ENCODE measurements at regions not wholly inside any gene's neighbourhood (a gene's known extent, or its start where the extent isn't known, plus 50 kb on each side); places are given as distances from the start of the nearest gene placed in this dataset.
"Not testable (repeated sequence)": the region's sequence is repeated elsewhere in the genome, so short reads cannot be mapped to it uniquely, and the experiment has no call there.

- H3K4me2 ChIP-seq (ENCODE audit: low read depth, low read length), result no peak overlapping the region
- H3K23ac ChIP-seq (ENCODE audit: low read depth, low read length), result no peak overlapping the region
- no peak overlapping the region for H3K9ac ChIP-seq (ENCODE audit: low read depth, low read length)
- no peak overlapping the region for H2AFZ ChIP-seq (replicated peaks; ENCODE audit: low read length, poor library complexity)
- intact Hi-C loops (cut with micrococcal nuclease), result loop anchor here (5.0 kb wide), 2 partner anchors 47 to 152 kb away; no protein-coding TSS in a partner anchor
- H2AK5ac ChIP-seq (ENCODE audit: low read depth, low read length), result peak overlapping the region; percentile 95
- 0 out of 2 replicates have a peak overlapping the region, but pooled peaks have one; percentile 23 for H4K5ac ChIP-seq (ENCODE audit: low read depth, low read length)
- in situ Hi-C loops (cut with MboI; ENCODE audit: low sequenced_read_pairs), result no loop called here
- H2BK20ac ChIP-seq (ENCODE audit: low read depth, low read length), result peak overlapping the region; percentile 30
- peak overlapping the region; percentile 14 for H2BK5ac ChIP-seq (ENCODE audit: low read depth, low read length, poor library complexity, severe bottlenecking)
- H2BK15ac ChIP-seq (ENCODE audit: low read depth, low read length), result peak overlapping the region; percentile 67
- peak overlapping the region; percentile 1 for H2AK9ac ChIP-seq (replicated peaks; ENCODE audit: low read depth, low read length, poor library complexity)
- H3K27me3 ChIP-seq (ENCODE audit: control insufficient read depth, insufficient read depth, low read length), result no peaks in the 10 kb centered on the region
- peak overlapping the region; percentile 64 for H4K91ac ChIP-seq (ENCODE audit: insufficient read depth, low read depth, low read length)
- TF ChIP-seq MAZ (IDR thresholded peaks at IDR 0.05; ENCODE audit: borderline replicate concordance, low read depth, low read length), result no peak
- no peak for TF ChIP-seq CHD1 (IDR thresholded peaks at IDR 0.05; ENCODE audit: low read depth, low read length)
- TF ChIP-seq MAFK (IDR thresholded peaks at IDR 0.05; ENCODE audit: low read depth, low read length), result peak; percentile 96
- H3K36me3 ChIP-seq (ENCODE audit: control insufficient read depth, insufficient read depth, low read length), result no peaks in the 10 kb centered on the region
- peak overlapping the region; percentile 20 to 66; a peak in 3 of 4 replicates for H4K8ac ChIP-seq (ENCODE audit: low read depth in 2 of 2, low read length in 2 of 2)
- peaks cover 7 to 32% of the 10 kb centered on the region in 2 experiments; a peak in 3 of 4 replicates for H3K79me1 ChIP-seq (ENCODE audit: low read depth in 1 of 2, low read length in 2 of 2)
- dilution Hi-C loops (cut with HindIII; ENCODE audit: low sequenced_read_pairs, unreplicated experiment), result no loop called here
- H3K18ac ChIP-seq (ENCODE audit: low read depth, low read length), result peak overlapping the region; percentile 50
- no peak overlapping the region for H3K4me3 ChIP-seq (ENCODE audit: insufficient read depth, low read depth, low read length)
- H3K9me3 ChIP-seq (ENCODE audit: control insufficient read depth, insufficient read depth, low read length), result no peaks in the 10 kb centered on the region
- H3K9me1 ChIP-seq (ENCODE audit: insufficient read depth, low read length), result peaks cover 40% of the 10 kb centered on the region
- peak overlapping the region; percentile 59 for H3K4ac ChIP-seq (ENCODE audit: low read depth, low read length)
- WGBS, 2 experiments (ENCODE audit: extremely low coverage in 2 of 2, insufficient read length in 1 of 2), result 100% methylated on average over 3 of the region's 4 CpGs; no CpG with 5 or more reads in 1 of the 2 experiments
- no TSS peak for BruUV-seq (replicated peaks)
- H4K20me1 ChIP-seq (ENCODE audit: insufficient read depth, low read length), result no peaks in the 10 kb centered on the region
- DNase-seq, result no peak
- H3K27ac ChIP-seq (ENCODE audit: insufficient read depth, low read length), result peak overlapping the region; percentile 23; the same call in 1 of the 2 replicates
- ChIA-PET POLR2A (ENCODE audit: unreplicated experiment) (no interaction called here), CTCF (no interaction called here)
- H3K14ac ChIP-seq (replicated peaks; ENCODE audit: low read depth, low read length), result peak overlapping the region; percentile 10; the same call in 1 of the 2 replicates
- no peak overlapping the region for H3K56ac ChIP-seq (ENCODE audit: extremely low read depth, insufficient read depth, low read length)
- ATAC-seq (ENCODE audit: low read depth), result no peak
- H3K4me1 ChIP-seq (ENCODE audit: control insufficient read depth, insufficient read depth, low read length), result peaks cover 35% of the 10 kb centered on the region
- peak overlapping the region; percentile 52 for H2BK120ac ChIP-seq (ENCODE audit: low read depth, low read length)
Observed at GRCh38 chr12:116380108-116380507, 102.6 kb upstream of the MED13L start.

DNA sequence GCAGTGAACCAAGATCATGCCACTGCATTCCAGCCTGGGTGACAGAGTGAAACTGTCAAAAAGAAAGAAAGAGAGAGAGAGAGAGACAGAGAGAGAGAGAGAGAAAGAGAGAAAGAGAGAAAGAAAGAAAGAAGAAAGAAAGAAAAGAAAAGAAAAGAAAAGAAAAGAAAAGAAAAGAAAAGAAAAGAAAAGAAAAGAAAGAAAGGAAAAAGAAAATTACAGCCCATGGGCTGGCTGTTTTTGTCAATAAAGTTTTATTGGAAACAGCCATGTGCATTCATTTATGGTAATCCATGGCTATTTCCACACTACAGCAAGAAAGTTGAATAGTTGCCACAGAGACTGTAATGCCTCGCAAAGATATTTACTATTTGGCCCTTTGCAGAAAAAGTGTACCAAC lies 103.2 kb upstream of the MED13L start:
- WGBS, 2 experiments (ENCODE audit: extremely low coverage in 2 of 2, insufficient read length in 1 of 2), result no CpG with 5 or more reads among the region's 1 CpG
- H3K36me3 ChIP-seq (ENCODE audit: control insufficient read depth, insufficient read depth, low read length); in situ Hi-C loops (cut with MboI; ENCODE audit: low sequenced_read_pairs); BruUV-seq (replicated peaks); H3K9me3 ChIP-seq (ENCODE audit: control insufficient read depth, insufficient read depth, low read length); H3K4me3 ChIP-seq (ENCODE audit: insufficient read depth, low read depth, low read length); H3K27me3 ChIP-seq (ENCODE audit: control insufficient read depth, insufficient read depth, low read length); H3K4me2 ChIP-seq (ENCODE audit: low read depth, low read length); ATAC-seq (ENCODE audit: low read depth); DNase-seq; H3K9ac ChIP-seq (ENCODE audit: low read depth, low read length); POLR2A ChIA-PET (ENCODE audit: unreplicated experiment); H4K20me1 ChIP-seq (ENCODE audit: insufficient read depth, low read length); CTCF ChIA-PET; dilution Hi-C loops (cut with HindIII; ENCODE audit: low sequenced_read_pairs, unreplicated experiment): not testable (repeated sequence)
- H3K4me1 ChIP-seq (ENCODE audit: control insufficient read depth, insufficient read depth, low read length), result peaks cover 35% of the 10 kb centered on the region
- H3K14ac ChIP-seq (replicated peaks; ENCODE audit: low read depth, low read length), result peak overlapping the region; percentile 95
- H3K27ac ChIP-seq (ENCODE audit: insufficient read depth, low read length), result peak overlapping the region; percentile 99
- H3K79me1 ChIP-seq (ENCODE audit: low read depth in 1 of 2, low read length in 2 of 2), result peaks cover 7 to 31% of the 10 kb centered on the region in 2 experiments; a peak in 3 of 4 replicates
- peak overlapping the region; percentile 52 for H2AFZ ChIP-seq (replicated peaks; ENCODE audit: low read length, poor library complexity)
- peak overlapping the region; percentile 94 for H4K5ac ChIP-seq (ENCODE audit: low read depth, low read length)
- peak overlapping the region; percentile 96 for H3K18ac ChIP-seq (ENCODE audit: low read depth, low read length)
- peak overlapping the region; percentile 99 for H4K91ac ChIP-seq (ENCODE audit: insufficient read depth, low read depth, low read length)
- peak overlapping the region; percentile 98; the same call in 1 of the 2 replicates for H3K56ac ChIP-seq (ENCODE audit: extremely low read depth, insufficient read depth, low read length)
- intact Hi-C loops (cut with micrococcal nuclease), result loop anchor here (5.0 kb wide), 2 partner anchors 47 to 152 kb away; no protein-coding TSS in a partner anchor
- H2BK20ac ChIP-seq (ENCODE audit: low read depth, low read length), result peak overlapping the region; percentile 99
- peak overlapping the region; percentile 50 for H2AK9ac ChIP-seq (replicated peaks; ENCODE audit: low read depth, low read length, poor library complexity)
- peak overlapping the region; percentile 92 to 98 for H4K8ac ChIP-seq (ENCODE audit: low read depth in 2 of 2, low read length in 2 of 2)
- peak overlapping the region; percentile 85 for H2BK15ac ChIP-seq (ENCODE audit: low read depth, low read length)
- H2BK5ac ChIP-seq (ENCODE audit: low read depth, low read length, poor library complexity, severe bottlenecking), result peak overlapping the region; percentile 98
- H3K23ac ChIP-seq (ENCODE audit: low read depth, low read length), result peak overlapping the region; percentile 93
- H3K9me1 ChIP-seq (ENCODE audit: insufficient read depth, low read length), result peaks cover 38% of the 10 kb centered on the region
- peak overlapping the region; percentile 100 for H2BK120ac ChIP-seq (ENCODE audit: low read depth, low read length)
- H2AK5ac ChIP-seq (ENCODE audit: low read depth, low read length), result peak overlapping the region; percentile 91
- H3K4ac ChIP-seq (ENCODE audit: low read depth, low read length), result peak overlapping the region; percentile 99

Measured in IMR-90 (cell line).